A673 (cell line): ENCODE measurements at regions not wholly inside any gene's neighbourhood (a gene's known extent, or its start where the extent isn't known, plus 50 kb on each side); places are given as distances from the start of the nearest gene placed in this dataset.

Experiments
- BruUV-seq: library from RNA; stranded (reverse); fragments of 400-500 nt; replicated peaks from 2 replicates; lab custom pipeline; 2021; lab: Mats Ljungman, UMichigan
- CTCF ChIA-PET: fragments of 300-600 bp; sonication (Branson Sonifier 250); formaldehyde crosslinking; loops from one replicate; lab custom pipeline; 2022; ENCODE audit warnings: antibody characterized with exemption; lab: Charles Lee
- POLR2A ChIA-PET: fragments of 300-600 bp; sonication (Branson Sonifier 250); formaldehyde crosslinking; loops from one replicate; lab custom pipeline; 2022; ENCODE audit warnings: antibody characterized with exemption; ENCODE audit not compliant: low non-redundant PET; lab: Charles Lee
- DNase-seq: peaks from one replicate; pipeline ENCODE4 v3.0.0-alpha.2; 2015; ENCODE audit warnings: low spot score
- H3K27ac ChIP-seq: fragments of 200-600 bp; sonication (generic); 2 replicates; pipeline ENCODE4 v1.5.1; 2016; ENCODE audit warnings: mixed run types, low read depth, mild to moderate bottlenecking, mixed read lengths, antibody characterized with exemption, low read length; ENCODE audit not compliant: poor library complexity, severe bottlenecking
- H3K27me3 ChIP-seq: fragments of 200-600 bp; sonication (generic); replicated peaks from 2 replicates; pipeline ENCODE4 v1.6.1; 2017; ENCODE audit warnings: mixed run types, low read depth, mild to moderate bottlenecking, mixed read lengths, antibody characterized with exemption, low read length; ENCODE audit not compliant: insufficient read depth, poor library complexity
- H3K36me3 ChIP-seq: fragments of 200-600 bp; sonication (generic); 2 replicates; pipeline ENCODE4 v1.6.1; 2016; ENCODE audit warnings: mixed run types, mild to moderate bottlenecking, mixed read lengths, antibody characterized with exemption, low read length; ENCODE audit not compliant: insufficient read depth, poor library complexity, severe bottlenecking
- H3K4me1 ChIP-seq: fragments of 200-600 bp; sonication (generic); 2 replicates; pipeline ENCODE4 v1.6.1; 2017; ENCODE audit warnings: mixed run types, mild to moderate bottlenecking, mixed read lengths, antibody characterized with exemption, low read length; ENCODE audit not compliant: insufficient read depth, poor library complexity, severe bottlenecking
- H3K4me3 ChIP-seq: fragments of 200-600 bp; sonication (generic); 2 replicates; pipeline ENCODE4 v1.5.1; 2016; ENCODE audit warnings: low read depth, mixed run types, mild to moderate bottlenecking, mixed read lengths, low read length; ENCODE audit not compliant: poor library complexity, severe bottlenecking
- H3K9me3 ChIP-seq: fragments of 200-600 bp; sonication (generic); 2 replicates; pipeline ENCODE4 v1.6.1; 2016; ENCODE audit warnings: mixed run types, low read depth, mild to moderate bottlenecking, mixed read lengths, antibody characterized with exemption, low read length; ENCODE audit not compliant: poor library complexity, severe bottlenecking
- CTCF ChIP-seq: fragments of 300-800, 200-600 bp; sonication (generic); conservative IDR thresholded peaks from 2 replicates; pipeline ENCODE4 v1.5.1; 2017; ENCODE audit warnings: low read depth, mild to moderate bottlenecking, antibody characterized with exemption, low read length, moderate library complexity, mixed read lengths
- EZH2 ChIP-seq: fragments of 200-600 bp; sonication (generic); IDR thresholded peaks from 2 replicates; pipeline ENCODE4 v1.6.1; 2017; ENCODE audit warnings: borderline replicate concordance, low read depth, mild to moderate bottlenecking, mixed read lengths, antibody characterized with exemption, low read length; ENCODE audit not compliant: poor library complexity, severe bottlenecking
- intact Hi-C: fragments of 100-400 bp; cut with micrococcal nuclease; formaldehyde crosslinking; loops from one replicate; pipeline ENCODE4 v1.10.0; 2022; ENCODE audit not compliant: unreplicated experiment

- Histone ChIP-seq H3K27ac (no peak overlapping the region), H3K9me3 (peaks cover 3% of the 10 kb centered on the region), H3K27me3 (no peaks in the 10 kb centered on the region), H3K4me1 (no peaks in the 10 kb centered on the region), H3K36me3 (peaks cover 40% of the 10 kb centered on the region), H3K4me3 (no peak overlapping the region)
- no peak for DNase-seq
- ChIA-PET CTCF (no interaction called here), POLR2A (no interaction called here)
- no peak for TF ChIP-seq EZH2
- no peak for TF ChIP-seq CTCF
- intact Hi-C loops = no loop called here
- BruUV-seq = no TSS peak
Observed at GRCh38 chr19:5205937-5206750, 134.5 kb downstream of the PTPRS start.

- H3K27ac ChIP-seq = no peak overlapping the region
- H3K36me3 ChIP-seq = peaks cover 33% of the 10 kb centered on the region
- DNase-seq = no peak
- H3K4me3 ChIP-seq = no peak overlapping the region
- intact Hi-C loops = no loop called here
- POLR2A ChIA-PET = no interaction called here
- BruUV-seq = no TSS peak
- CTCF ChIA-PET = no interaction called here
- no peaks in the 10 kb centered on the region for H3K4me1 ChIP-seq
- TF ChIP-seq EZH2 (no peak), CTCF (no peak)
- no peaks in the 10 kb centered on the region for H3K27me3 ChIP-seq
- H3K9me3 ChIP-seq = peaks cover 7% of the 10 kb centered on the region
Observed at GRCh38 chr19:5205381-5205780, 135.2 kb downstream of the PTPRS start.

- H3K9me3 ChIP-seq = peaks cover 7% of the 10 kb centered on the region
- ChIA-PET POLR2A (no interaction called here), CTCF (no interaction called here)
- no peak overlapping the region for H3K4me3 ChIP-seq
- no peaks in the 10 kb centered on the region for H3K27me3 ChIP-seq
- intact Hi-C loops = no loop called here
- no TSS peak for BruUV-seq
- no peak overlapping the region for H3K27ac ChIP-seq
- no peak for DNase-seq
- peaks cover 29% of the 10 kb centered on the region for H3K36me3 ChIP-seq
- no peaks in the 10 kb centered on the region for H3K4me1 ChIP-seq
- TF ChIP-seq EZH2 = no peak
- TF ChIP-seq CTCF = no peak
Observed at GRCh38 chr19:5204212-5204611, 136.4 kb downstream of the PTPRS start.
